Erythroblast (primary cell): ENCODE measurements at regions not wholly inside any gene's neighbourhood (a gene's known extent, or its start where the extent isn't known, plus 50 kb on each side); places are given as distances from the start of the nearest gene placed in this dataset.

Experiments used
- DNase-seq, 2 experiments: peaks; one replicate each; lab custom pipeline; 2025; lab: John Stamatoyannopoulos, UW
- GATA1 ChIP-seq: IDR thresholded peaks from 2 replicates; pipeline ENCODE4 v1.6.1; 2011; ENCODE audit warnings: low read depth, mild to moderate bottlenecking, control low read depth, low read length, moderate library complexity
- POLR2A ChIP-seq: IDR thresholded peaks from 2 replicates; pipeline ENCODE4 v1.6.1; 2011; ENCODE audit warnings: mild to moderate bottlenecking, low read length

GRCh38 chr2:224211791-224212190 is 172.7 kb upstream of the SERPINE2 start:
- no peak for TF ChIP-seq POLR2A
- no peak for TF ChIP-seq GATA1
- no peak for DNase-seq

GRCh38 chr2:224211181-224211480 is 172.0 kb upstream of the SERPINE2 start:
- no peak for DNase-seq
- no peak for TF ChIP-seq GATA1

- DNase-seq, result no peak
- TF ChIP-seq POLR2A (no peak), GATA1 (no peak)
Measured at GRCh38 chr2:224210286-224211180, 171.4 kb upstream of the SERPINE2 start.

GRCh38 chr2:224209555-224210285 is 170.6 kb upstream of the SERPINE2 start:
- no peak for TF ChIP-seq GATA1
- TF ChIP-seq POLR2A, result no peak
- DNase-seq, result no peak

- no peak for TF ChIP-seq POLR2A
Measured at GRCh38 chr2:224208443-224208842, 169.4 kb upstream of the SERPINE2 start.

GRCh38 chr2:224208007-224208406 is 168.9 kb upstream of the SERPINE2 start:
- TF ChIP-seq GATA1, result no peak
- TF ChIP-seq POLR2A, result no peak
- no peak for DNase-seq

More at GRCh38 chr2:224208443-224208842, 169.4 kb upstream of the SERPINE2 start:
- DNase-seq, result no peak

- TF ChIP-seq POLR2A (no peak), GATA1 (no peak)
- no peak for DNase-seq
Measured at GRCh38 chr2:224206816-224207215, 167.7 kb upstream of the SERPINE2 start.

GRCh38 chr2:224202281-224202865 is 163.3 kb upstream of the SERPINE2 start:
- no peak for TF ChIP-seq POLR2A
- TF ChIP-seq GATA1, result no peak

GRCh38 chr2:224198436-224198835 is 159.3 kb upstream of the SERPINE2 start:
- DNase-seq, result no peak

More at GRCh38 chr2:224202281-224202865, 163.3 kb upstream of the SERPINE2 start:
- no peak for DNase-seq

GRCh38 chr2:224196810-224197209 is 157.7 kb upstream of the SERPINE2 start:
- TF ChIP-seq POLR2A (no peak), GATA1 (no peak)
- no peak for DNase-seq

More at GRCh38 chr2:224198436-224198835, 159.3 kb upstream of the SERPINE2 start:
- TF ChIP-seq GATA1 (no peak), POLR2A (no peak)

GRCh38 chr2:224195925-224196571 is 157.0 kb upstream of the SERPINE2 start:
- no peak for DNase-seq
- TF ChIP-seq GATA1 (no peak), POLR2A (no peak)

- no peak for DNase-seq
- TF ChIP-seq GATA1 (no peak), POLR2A (no peak)
Measured at GRCh38 chr2:224194161-224194560, 155.1 kb upstream of the SERPINE2 start.

GRCh38 chr2:224191465-224191864 is 152.4 kb upstream of the SERPINE2 start:
- no peak for TF ChIP-seq POLR2A
- TF ChIP-seq GATA1, result no peak
- no peak for DNase-seq

- no peak for TF ChIP-seq GATA1
- TF ChIP-seq POLR2A, result no peak
- DNase-seq, result no peak
Measured at GRCh38 chr2:224190936-224191270, 151.8 kb upstream of the SERPINE2 start.
